GM12878 (cell line): ENCODE measurements at regions not wholly inside any gene's neighbourhood (a gene's known extent, or its start where the extent isn't known, plus 50 kb on each side); places are given as distances from the start of the nearest gene placed in this dataset.

Experiments
- ATAC-seq: fragments of 200-7000 bp; cut with Tn5 transposase; 3 replicates; pipeline ENCODE4 v1.9.1; 2020; ENCODE audit warnings: mild to moderate bottlenecking, moderate library complexity
- BruUV-seq: library from RNA; stranded (reverse); fragments of 400-500 nt; replicated peaks from 2 replicates; lab custom pipeline; 2021; lab: Mats Ljungman, UMichigan
- CTCF ChIA-PET: fragments of 300-600 bp; sonication (Branson Sonifier 250); formaldehyde crosslinking; extraction: SDS; loops from one replicate; lab custom pipeline; 2021; ENCODE audit warnings: inconsistent platforms; lab: Yijun Ruan, JAX
- POLR2A ChIA-PET: fragments of 350-600 bp; formaldehyde crosslinking; extraction: SDS; loops from one replicate; lab custom pipeline; 2021; ENCODE audit warnings: inconsistent platforms; lab: Charles Lee
- RAD21 ChIA-PET: fragments of 300-600 bp; sonication (Branson Sonifier 250); formaldehyde crosslinking; loops from one replicate; lab custom pipeline; 2023; ENCODE audit warnings: antibody characterized with exemption; ENCODE audit not compliant: unreplicated experiment; lab: Charles Lee
- SMC1A ChIA-PET: fragments of 300-600 bp; sonication (Branson Sonifier 250); formaldehyde crosslinking; loops from one replicate; lab custom pipeline; 2023; ENCODE audit not compliant: unreplicated experiment, uncharacterized antibody; lab: Charles Lee
- DNase-seq: peaks from one replicate; pipeline ENCODE4 v3.0.0-alpha.2; 2011; ENCODE audit warnings: low read depth, low spot score
- FAIRE-seq: peaks from 3 replicates; lab custom pipeline; 2011; peaks lifted over from hg19 to GRCh38; lab: Jason Lieb, UNC
- H2AFZ ChIP-seq: 2 replicates; pipeline ENCODE4 v1.6.0; 2011; ENCODE audit warnings: low read depth, low read length, control low read depth; ENCODE audit not compliant: control insufficient read depth
- H3K27ac ChIP-seq: 2 replicates; pipeline ENCODE4 v1.5.1; 2011; ENCODE audit warnings: control low read depth; ENCODE audit not compliant: control insufficient read depth, insufficient read depth
- H3K27me3 ChIP-seq, 2 experiments: replicated peaks in 1 of 2; 2 replicates each; pipeline versions ENCODE4 v1.6.0 to v1.6.1; 2011; ENCODE audit warnings: low read length in 1 of 2; ENCODE audit not compliant: control insufficient read depth in 2 of 2, insufficient read depth in 2 of 2
- H3K36me3 ChIP-seq, 2 experiments: 2 replicates each; pipeline ENCODE4 v1.5.1; 2011; ENCODE audit warnings: low read length in 1 of 2; ENCODE audit not compliant: control insufficient read depth in 2 of 2, insufficient read depth in 2 of 2
- H3K4me1 ChIP-seq: 2 replicates; pipeline ENCODE4 v1.6.1; 2011; ENCODE audit warnings: mild to moderate bottlenecking, low read length, moderate library complexity, mixed read lengths; ENCODE audit not compliant: control insufficient read depth, insufficient read depth
- H3K4me2 ChIP-seq: 2 replicates; pipeline ENCODE4 v1.6.0; 2011; ENCODE audit warnings: control low read depth; ENCODE audit not compliant: control insufficient read depth, insufficient read depth
- H3K4me3 ChIP-seq: fragments of 200-600 bp; sonication (generic); 2 replicates; pipeline ENCODE4 v1.5.1; 2016
- H3K79me2 ChIP-seq: 2 replicates; pipeline ENCODE4 v1.6.0; 2011; ENCODE audit warnings: low read length; ENCODE audit not compliant: control insufficient read depth, insufficient read depth
- H3K9ac ChIP-seq: 2 replicates; pipeline ENCODE4 v1.8.0; 2011; ENCODE audit warnings: low read length, control low read depth, mixed read lengths; ENCODE audit not compliant: control insufficient read depth, insufficient read depth
- H3K9me3 ChIP-seq: replicated peaks from 3 replicates; pipeline ENCODE4 v1.5.1; 2011; ENCODE audit warnings: mild to moderate bottlenecking, low read length; ENCODE audit not compliant: control insufficient read depth, insufficient read depth
- H4K20me1 ChIP-seq: 2 replicates; pipeline ENCODE4 v1.6.0; 2011; ENCODE audit not compliant: control insufficient read depth, insufficient read depth
- ELK1 ChIP-seq: IDR thresholded peaks from 2 replicates; pipeline ENCODE4 v1.6.1; 2012; ENCODE audit warnings: low read depth, low read length, improper control_type of control experiment
- HSF1 ChIP-seq: fragments of 150-350 bp; IDR thresholded peaks from 2 replicates; pipeline ENCODE4 v1.6.1; 2014; ENCODE audit warnings: mild to moderate bottlenecking, low read depth, low read length
- JUNB ChIP-seq: IDR thresholded peaks from 2 replicates; pipeline ENCODE4 v1.6.1; 2016; ENCODE audit warnings: antibody characterized with exemption, mild to moderate bottlenecking
- KDM1A ChIP-seq: fragments of 200-600 bp; sonication (generic); IDR thresholded peaks from 2 replicates; pipeline ENCODE4 v1.6.1; 2016; ENCODE audit warnings: borderline replicate concordance
- MAX ChIP-seq: IDR thresholded peaks from 2 replicates; pipeline ENCODE4 v1.6.1; 2012; ENCODE audit warnings: low read depth, low read length, improper control_type of control experiment
- NRF1 ChIP-seq: conservative IDR thresholded peaks from 2 replicates; pipeline ENCODE4 v1.6.1; 2011; ENCODE audit warnings: mild to moderate bottlenecking, low read depth, low read length, improper control_type of control experiment
- POLR2A ChIP-seq: IDR thresholded peaks from 2 replicates; pipeline ENCODE4 v1.6.1; 2011; ENCODE audit warnings: low read depth, mild to moderate bottlenecking, low read length
- POLR2AphosphoS2 ChIP-seq: IDR thresholded peaks from 2 replicates; pipeline ENCODE4 v1.6.1; 2011; ENCODE audit warnings: low read depth, mild to moderate bottlenecking, low read length, improper control_type of control experiment, moderate library complexity
- ZBTB40 ChIP-seq: fragments of 450-650 bp; IDR thresholded peaks from 2 replicates; pipeline ENCODE4 v1.6.1; 2016; ENCODE audit warnings: mild to moderate bottlenecking, moderate library complexity, borderline replicate concordance
- WGBS: methylation state at CpG from one replicate; pipeline ENCODE4 v1.1.6; 2016; ENCODE audit warnings: low lambda C conversion rate; ENCODE audit not compliant: insufficient replicate concordance, insufficient coverage; ENCODE audit errors: missing lambda C conversion rate; 5-methylcytosine and 5-hydroxymethylcytosine counted together
- in situ Hi-C: fragments of 300-500 bp; cut with MboI; formaldehyde crosslinking; loops from 9 replicates; pipeline ENCODE4 v1.14.3; 2018; ENCODE audit warnings: mixed read lengths
- intact Hi-C: fragments of 100-400 bp; cut with micrococcal nuclease; formaldehyde crosslinking; loops from one replicate; pipeline ENCODE4 v1.14.2; 2022; ENCODE audit not compliant: unreplicated experiment

- TF ChIP-seq JUNB: no peak
These were observed 170.1 kb downstream of the CEP135 start (continued) for GRCh38 chr4:56118845-56119244.

- DNase-seq: no peak
- Histone ChIP-seq H3K9ac (no peak overlapping the region), H3K4me1 (no peaks in the 10 kb centered on the region), H3K79me2 (no peaks in the 10 kb centered on the region), H3K27me3 (no peaks in the 10 kb centered on the region), H3K4me3 (no peak overlapping the region), H3K36me3 (no peaks in the 10 kb centered on the region), H3K27ac (no peak overlapping the region), H4K20me1 (no peaks in the 10 kb centered on the region), H2AFZ (no peak overlapping the region), H3K9me3 (no peaks in the 10 kb centered on the region), H3K4me2 (no peak overlapping the region)
- ChIA-PET CTCF (no interaction called here), POLR2A (no interaction called here), RAD21 (no interaction called here), SMC1A (interaction anchor here (0.6 kb wide), 1 partner anchor 680 kb away, joined by 3 read pairs; no protein-coding TSS in a partner anchor)
- WGBS: 36% methylated on average over 5 of the region's 5 CpGs
- TF ChIP-seq KDM1A (no peak), POLR2A (no peak)
- in situ Hi-C loops: no loop called here
- FAIRE-seq: no peak
- no TSS peak for BruUV-seq
- no peak for ATAC-seq
- intact Hi-C loops: no loop called here
These were observed 169.3 kb downstream of the CEP135 start for GRCh38 chr4:56118055-56118454.

- POLR2A ChIA-PET: no interaction called here
- Histone ChIP-seq H3K9me3 (no peaks in the 10 kb centered on the region), H3K27me3 (no peaks in the 10 kb centered on the region), H4K20me1 (no peaks in the 10 kb centered on the region), H3K79me2 (no peaks in the 10 kb centered on the region), H3K27ac (no peak overlapping the region), H3K9ac (no peak overlapping the region), H3K4me1 (no peaks in the 10 kb centered on the region), H3K4me3 (no peak overlapping the region), H2AFZ (no peak overlapping the region), H3K36me3 (no peaks in the 10 kb centered on the region), H3K4me2 (no peak overlapping the region)
- BruUV-seq: no TSS peak
- CTCF ChIA-PET: interaction anchor here (0.7 to 0.8 kb wide), 2 partner anchors 9 to 17 kb away, joined by 3 read pairs; no protein-coding TSS in a partner anchor
- in situ Hi-C loops: no loop called here
- RAD21 ChIA-PET: no interaction called here
- FAIRE-seq (no peak), ATAC-seq (no peak), DNase-seq (no peak)
- WGBS: 23% methylated on average over 2 of the region's 2 CpGs
- intact Hi-C loops: no loop called here
- SMC1A ChIA-PET: no interaction called here
- TF ChIP-seq MAX (no peak), ELK1 (no peak), ZBTB40 (no peak), POLR2AphosphoS2 (no peak), HSF1 (no peak), NRF1 (no peak)
These were observed 167.2 kb downstream of the CEP135 start for GRCh38 chr4:56115898-56116297.
